PC-9 (cell line): ENCODE measurements at regions not wholly inside any gene's neighbourhood (a gene's known extent, or its start where the extent isn't known, plus 50 kb on each side); places are given as distances from the start of the nearest gene placed in this dataset.

Experiments
- BruUV-seq: library from RNA; stranded (reverse); fragments of 400-500 nt; replicated peaks from 2 replicates; lab custom pipeline; 2021; lab: Mats Ljungman, UMichigan
- CTCF ChIA-PET: fragments of 300-600 bp; sonication (Branson Sonifier 250); formaldehyde crosslinking; loops from one replicate; lab custom pipeline; 2022; ENCODE audit warnings: antibody characterized with exemption; lab: Charles Lee
- POLR2A ChIA-PET: fragments of 300-600 bp; sonication (Branson Sonifier 250); formaldehyde crosslinking; loops from one replicate; lab custom pipeline; 2022; ENCODE audit warnings: antibody characterized with exemption; ENCODE audit not compliant: unreplicated experiment; lab: Charles Lee
- DNase-seq, 2 experiments: peaks; one replicate each; pipeline versions ENCODE4 v3.0.0 to v3.0.0-alpha.2; 2015 to 2022; ENCODE audit warnings: mixed read lengths in 1 of 2
- H2AFZ ChIP-seq: fragments of 200-600 bp; sonication (generic); 2 replicates; pipeline ENCODE4 v1.8.1; 2017; ENCODE audit warnings: antibody characterized with exemption
- H3F3A ChIP-seq: fragments of 200-600 bp; sonication (generic); 2 replicates; pipeline ENCODE4 v1.8.1; 2017; ENCODE audit warnings: antibody characterized with exemption, mild to moderate bottlenecking, low read depth; ENCODE audit not compliant: insufficient read depth
- H3K27ac ChIP-seq: fragments of 200-600 bp; sonication (generic); 2 replicates; pipeline ENCODE4 v1.6.1; 2016; ENCODE audit warnings: mixed run types
- H3K27me3 ChIP-seq: fragments of 200-600 bp; sonication (generic); 2 replicates; pipeline ENCODE4 v1.6.1; 2016; ENCODE audit warnings: low read depth, mixed run types; ENCODE audit not compliant: insufficient read depth
- H3K36me3 ChIP-seq: fragments of 200-600 bp; sonication (generic); 2 replicates; pipeline ENCODE4 v1.6.1; 2016; ENCODE audit warnings: low read depth, mixed run types
- H3K4me1 ChIP-seq: fragments of 200-600 bp; sonication (generic); replicated peaks from 2 replicates; pipeline ENCODE4 v1.6.1; 2016; ENCODE audit warnings: mixed run types; ENCODE audit not compliant: insufficient read depth
- H3K4me2 ChIP-seq: fragments of 200-600 bp; sonication (generic); 2 replicates; pipeline ENCODE4 v1.6.1; 2017; ENCODE audit warnings: mixed run types
- H3K4me3 ChIP-seq: fragments of 200-600 bp; sonication (generic); 2 replicates; pipeline ENCODE4 v1.6.1; 2016; ENCODE audit warnings: mixed run types
- H3K79me2 ChIP-seq: fragments of 200-600 bp; sonication (generic); 2 replicates; pipeline ENCODE4 v1.6.1; 2017; ENCODE audit warnings: low read depth, mixed run types
- H3K9me2 ChIP-seq: fragments of 200-600 bp; sonication (generic); 2 replicates; pipeline ENCODE4 v1.8.1; 2017; ENCODE audit warnings: mild to moderate bottlenecking; ENCODE audit not compliant: insufficient read depth
- H3K9me3 ChIP-seq: fragments of 200-600 bp; sonication (generic); 2 replicates; pipeline ENCODE4 v1.8.1; 2016; ENCODE audit warnings: low read depth; ENCODE audit not compliant: insufficient read depth
- H4K20me1 ChIP-seq: fragments of 200-600 bp; sonication (generic); 2 replicates; pipeline ENCODE4 v1.8.1; 2017; ENCODE audit not compliant: insufficient read depth
- EZH2 ChIP-seq: fragments of 200-600 bp; sonication (generic); IDR thresholded peaks from 2 replicates; pipeline ENCODE4 v1.8.0; 2017; ENCODE audit warnings: antibody characterized with exemption, low read depth
- intact Hi-C: fragments of 100-400 bp; cut with micrococcal nuclease; formaldehyde crosslinking; loops from one replicate; pipeline ENCODE4 v1.10.0; 2022; ENCODE audit not compliant: unreplicated experiment
- TF ChIP-seq, protein P1 (sequence below): fragments of 200-600 bp; sonication (generic); conservative IDR thresholded peaks from 2 replicates; pipeline ENCODE4 v1.6.1; 2017; ENCODE audit warnings: mixed run types, antibody characterized with exemption, mild to moderate bottlenecking, moderate library complexity

DNA sequence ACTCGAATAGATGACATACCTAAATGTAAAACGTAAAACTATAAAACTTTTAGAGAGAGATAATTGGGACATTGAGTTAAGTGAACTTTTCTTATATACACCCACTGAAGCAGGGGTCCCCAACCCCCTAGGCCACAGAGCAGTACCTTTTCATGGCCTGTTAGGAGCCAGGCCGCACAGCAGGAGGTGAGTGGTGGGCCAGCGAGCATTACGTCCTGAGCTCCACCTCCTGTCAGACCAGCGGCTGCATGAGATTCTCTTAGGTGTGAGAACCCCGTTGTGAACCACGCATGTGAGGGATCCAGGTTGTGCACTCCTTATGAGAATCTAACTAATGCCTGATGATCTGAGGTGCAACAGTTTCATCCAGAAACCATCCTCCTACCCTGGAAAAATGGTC is 114.8 kb downstream of the HMX1 start:
- no peaks in the 10 kb centered on the region for H3K36me3 ChIP-seq
- H2AFZ ChIP-seq = no peak overlapping the region
- ChIA-PET CTCF (no interaction called here), POLR2A (no interaction called here)
- no peak overlapping the region for H3K4me2 ChIP-seq
- no peaks in the 10 kb centered on the region for H4K20me1 ChIP-seq
- H3K9me2 ChIP-seq = no peaks in the 10 kb centered on the region
- no peaks in the 10 kb centered on the region for H3K4me1 ChIP-seq
- H3K27me3 ChIP-seq = peaks cover 57% of the 10 kb centered on the region
- H3F3A ChIP-seq = no peaks in the 10 kb centered on the region
- no peak for TF ChIP-seq EZH2
- TF ChIP-seq, protein P1, sequence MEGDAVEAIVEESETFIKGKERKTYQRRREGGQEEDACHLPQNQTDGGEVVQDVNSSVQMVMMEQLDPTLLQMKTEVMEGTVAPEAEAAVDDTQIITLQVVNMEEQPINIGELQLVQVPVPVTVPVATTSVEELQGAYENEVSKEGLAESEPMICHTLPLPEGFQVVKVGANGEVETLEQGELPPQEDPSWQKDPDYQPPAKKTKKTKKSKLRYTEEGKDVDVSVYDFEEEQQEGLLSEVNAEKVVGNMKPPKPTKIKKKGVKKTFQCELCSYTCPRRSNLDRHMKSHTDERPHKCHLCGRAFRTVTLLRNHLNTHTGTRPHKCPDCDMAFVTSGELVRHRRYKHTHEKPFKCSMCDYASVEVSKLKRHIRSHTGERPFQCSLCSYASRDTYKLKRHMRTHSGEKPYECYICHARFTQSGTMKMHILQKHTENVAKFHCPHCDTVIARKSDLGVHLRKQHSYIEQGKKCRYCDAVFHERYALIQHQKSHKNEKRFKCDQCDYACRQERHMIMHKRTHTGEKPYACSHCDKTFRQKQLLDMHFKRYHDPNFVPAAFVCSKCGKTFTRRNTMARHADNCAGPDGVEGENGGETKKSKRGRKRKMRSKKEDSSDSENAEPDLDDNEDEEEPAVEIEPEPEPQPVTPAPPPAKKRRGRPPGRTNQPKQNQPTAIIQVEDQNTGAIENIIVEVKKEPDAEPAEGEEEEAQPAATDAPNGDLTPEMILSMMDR = no peak
- intact Hi-C loops = no loop called here
- H3K4me3 ChIP-seq = no peak overlapping the region
- H3K79me2 ChIP-seq = no peaks in the 10 kb centered on the region
- H3K9me3 ChIP-seq = no peaks in the 10 kb centered on the region
- BruUV-seq = no TSS peak
- no peak overlapping the region for H3K27ac ChIP-seq
- DNase-seq = no peak

DNA sequence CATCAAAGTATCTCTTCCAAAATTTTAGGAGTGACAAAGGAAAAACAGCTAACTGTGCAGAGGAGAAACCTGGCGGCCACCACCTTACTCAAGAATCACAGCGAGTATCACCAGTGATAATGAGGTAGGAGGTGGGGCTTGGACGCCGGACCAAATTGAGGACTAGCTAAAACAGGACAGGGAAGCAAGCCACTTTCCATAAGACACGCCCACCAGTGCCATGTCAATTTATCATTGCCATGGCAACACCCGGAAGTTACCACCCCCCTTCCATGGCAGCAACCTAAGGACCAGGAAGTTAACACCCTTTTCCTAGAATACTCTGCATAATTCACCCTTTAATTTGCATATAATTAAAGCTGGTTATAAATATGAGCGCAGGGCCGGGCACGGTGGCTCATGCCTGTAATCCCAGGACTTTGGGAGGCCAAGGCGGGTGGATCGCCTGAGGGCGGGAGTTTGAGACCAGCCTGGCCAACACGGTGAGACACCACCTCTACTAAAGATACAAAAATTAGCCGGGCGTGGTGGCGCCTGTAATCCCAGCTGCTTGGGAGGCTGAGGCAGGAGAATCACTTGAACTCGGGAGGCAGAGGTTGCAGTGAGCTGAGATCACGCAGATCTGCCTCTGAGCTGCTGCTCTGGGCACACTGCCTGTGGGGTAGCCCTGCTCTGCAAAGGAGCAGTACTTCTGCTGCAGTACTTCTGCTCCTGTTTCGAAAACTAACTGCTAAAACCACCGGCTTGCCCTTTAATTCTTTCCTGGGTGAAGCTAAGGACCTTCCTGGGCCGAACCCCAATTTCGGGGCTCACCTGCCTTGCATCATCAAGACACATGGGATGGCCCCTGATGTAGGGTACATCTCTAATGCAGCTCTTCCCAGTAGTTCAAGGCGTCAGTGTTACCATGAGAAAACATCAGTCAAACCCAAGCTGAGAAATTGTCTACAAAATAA is 116.7 kb downstream of the HMX1 start:
- CTCF ChIA-PET = no interaction called here
- Histone ChIP-seq H3K27ac (no peak overlapping the region), H3K4me2 (no peak overlapping the region), H3K9me2 (no peaks in the 10 kb centered on the region), H3K27me3 (peaks cover 67% of the 10 kb centered on the region), H4K20me1 (no peaks in the 10 kb centered on the region), H3K4me1 (no peaks in the 10 kb centered on the region), H2AFZ (no peak overlapping the region), H3K9me3 (no peaks in the 10 kb centered on the region), H3K4me3 (no peak overlapping the region), H3F3A (no peaks in the 10 kb centered on the region), H3K79me2 (no peaks in the 10 kb centered on the region), H3K36me3 (no peaks in the 10 kb centered on the region)
- BruUV-seq = no TSS peak
- POLR2A ChIA-PET = no interaction called here
- intact Hi-C loops = no loop called here
- no peak for TF ChIP-seq EZH2
- TF ChIP-seq, protein P1 = no peak
- DNase-seq = no peak

DNA sequence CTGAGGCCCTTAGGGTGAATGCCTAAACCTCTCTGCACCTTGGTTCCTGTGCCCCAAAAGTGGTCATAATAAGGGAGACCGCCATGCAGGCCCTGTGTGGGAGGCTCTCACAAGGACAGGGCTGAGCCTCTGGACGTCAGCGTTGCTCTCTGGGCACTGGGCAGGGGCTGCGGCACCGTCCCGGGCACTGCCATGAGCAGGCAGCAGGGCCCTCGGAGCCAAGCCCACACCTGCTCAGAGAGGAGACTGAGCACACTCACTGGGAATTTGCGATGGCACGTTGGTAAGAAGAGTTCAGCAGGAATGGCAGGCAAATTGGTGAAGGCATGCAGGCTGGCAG is 123.4 kb downstream of the HMX1 start:
- no TSS peak for BruUV-seq
- Histone ChIP-seq H3F3A (peaks cover 4% of the 10 kb centered on the region; the same call in 1 of the 2 replicates), H3K27ac (no peak overlapping the region), H4K20me1 (no peaks in the 10 kb centered on the region), H3K79me2 (no peaks in the 10 kb centered on the region), H3K27me3 (peaks cover 55% of the 10 kb centered on the region), H3K9me2 (no peaks in the 10 kb centered on the region), H3K4me3 (no peak overlapping the region), H2AFZ (no peak overlapping the region), H3K36me3 (no peaks in the 10 kb centered on the region), H3K4me1 (no peaks in the 10 kb centered on the region), H3K4me2 (no peak overlapping the region), H3K9me3 (no peaks in the 10 kb centered on the region)
- DNase-seq = no peak
- ChIA-PET POLR2A (no interaction called here), CTCF (no interaction called here)
- intact Hi-C loops = no loop called here
- TF ChIP-seq, protein P1 = no peak
- TF ChIP-seq EZH2 = no peak
